ENCODE measurements at regions not wholly inside any gene's neighbourhood (a gene's known extent, or its start where the extent isn't known, plus 50 kb on each side); places are given as distances from the start of the nearest gene placed in this dataset.
"Not testable (repeated sequence)": the region's sequence is repeated elsewhere in the genome, so short reads cannot be mapped to it uniquely, and the experiment has no call there.

GRCh38 chr6:121593011-121593641 lies 157.7 kb downstream of the GJA1 start:
- no peaks in the 10 kb centered on the region for H3K9me3 Mint-ChIP-seq (ENCODE audit: unreplicated experiment)
- H3K4me3 Mint-ChIP-seq (ENCODE audit: unreplicated experiment) = no peak overlapping the region
- no peaks in the 10 kb centered on the region for H3K27me3 Mint-ChIP-seq (ENCODE audit: unreplicated experiment)
- H3K27ac Mint-ChIP-seq (ENCODE audit: unreplicated experiment) = no peak overlapping the region
- no peaks in the 10 kb centered on the region for H3K4me1 Mint-ChIP-seq (ENCODE audit: unreplicated experiment)
- H3K36me3 Mint-ChIP-seq (ENCODE audit: low read depth, unreplicated experiment) = no peaks in the 10 kb centered on the region
- TF ChIP-seq, protein P1, sequence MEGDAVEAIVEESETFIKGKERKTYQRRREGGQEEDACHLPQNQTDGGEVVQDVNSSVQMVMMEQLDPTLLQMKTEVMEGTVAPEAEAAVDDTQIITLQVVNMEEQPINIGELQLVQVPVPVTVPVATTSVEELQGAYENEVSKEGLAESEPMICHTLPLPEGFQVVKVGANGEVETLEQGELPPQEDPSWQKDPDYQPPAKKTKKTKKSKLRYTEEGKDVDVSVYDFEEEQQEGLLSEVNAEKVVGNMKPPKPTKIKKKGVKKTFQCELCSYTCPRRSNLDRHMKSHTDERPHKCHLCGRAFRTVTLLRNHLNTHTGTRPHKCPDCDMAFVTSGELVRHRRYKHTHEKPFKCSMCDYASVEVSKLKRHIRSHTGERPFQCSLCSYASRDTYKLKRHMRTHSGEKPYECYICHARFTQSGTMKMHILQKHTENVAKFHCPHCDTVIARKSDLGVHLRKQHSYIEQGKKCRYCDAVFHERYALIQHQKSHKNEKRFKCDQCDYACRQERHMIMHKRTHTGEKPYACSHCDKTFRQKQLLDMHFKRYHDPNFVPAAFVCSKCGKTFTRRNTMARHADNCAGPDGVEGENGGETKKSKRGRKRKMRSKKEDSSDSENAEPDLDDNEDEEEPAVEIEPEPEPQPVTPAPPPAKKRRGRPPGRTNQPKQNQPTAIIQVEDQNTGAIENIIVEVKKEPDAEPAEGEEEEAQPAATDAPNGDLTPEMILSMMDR (IDR thresholded peaks at IDR 0.05; ENCODE audit: unreplicated experiment) = no peak
- DNase-seq (ENCODE audit: low spot score) = no peak

GRCh38 chr6:121594053-121594452 lies 158.6 kb downstream of the GJA1 start:
- TF ChIP-seq, protein P1 (IDR thresholded peaks at IDR 0.05; ENCODE audit: unreplicated experiment) = no peak
- H3K4me3 Mint-ChIP-seq (ENCODE audit: unreplicated experiment) = no peak overlapping the region
- no peaks in the 10 kb centered on the region for H3K9me3 Mint-ChIP-seq (ENCODE audit: unreplicated experiment)

GRCh38 chr6:121595646-121596045 lies 160.2 kb downstream of the GJA1 start:
- H3K9me3 Mint-ChIP-seq (ENCODE audit: unreplicated experiment) = no peaks in the 10 kb centered on the region
- no peaks in the 10 kb centered on the region for H3K27me3 Mint-ChIP-seq (ENCODE audit: unreplicated experiment)
- TF ChIP-seq, protein P1 (IDR thresholded peaks at IDR 0.05; ENCODE audit: unreplicated experiment) = no peak
- H3K36me3 Mint-ChIP-seq (ENCODE audit: low read depth, unreplicated experiment) = no peaks in the 10 kb centered on the region
- H3K27ac Mint-ChIP-seq (ENCODE audit: unreplicated experiment) = no peak overlapping the region
- no peak overlapping the region for H3K4me3 Mint-ChIP-seq (ENCODE audit: unreplicated experiment)
- no peak for DNase-seq (ENCODE audit: low spot score)
- no peaks in the 10 kb centered on the region for H3K4me1 Mint-ChIP-seq (ENCODE audit: unreplicated experiment)

More at GRCh38 chr6:121594053-121594452, 158.6 kb downstream of the GJA1 start:
- no peak for DNase-seq (ENCODE audit: low spot score)
- Mint-ChIP-seq H3K4me1 (ENCODE audit: unreplicated experiment) (no peaks in the 10 kb centered on the region), H3K27me3 (ENCODE audit: unreplicated experiment) (no peaks in the 10 kb centered on the region), H3K27ac (ENCODE audit: unreplicated experiment) (no peak overlapping the region), H3K36me3 (ENCODE audit: low read depth, unreplicated experiment) (no peaks in the 10 kb centered on the region)

DNA sequence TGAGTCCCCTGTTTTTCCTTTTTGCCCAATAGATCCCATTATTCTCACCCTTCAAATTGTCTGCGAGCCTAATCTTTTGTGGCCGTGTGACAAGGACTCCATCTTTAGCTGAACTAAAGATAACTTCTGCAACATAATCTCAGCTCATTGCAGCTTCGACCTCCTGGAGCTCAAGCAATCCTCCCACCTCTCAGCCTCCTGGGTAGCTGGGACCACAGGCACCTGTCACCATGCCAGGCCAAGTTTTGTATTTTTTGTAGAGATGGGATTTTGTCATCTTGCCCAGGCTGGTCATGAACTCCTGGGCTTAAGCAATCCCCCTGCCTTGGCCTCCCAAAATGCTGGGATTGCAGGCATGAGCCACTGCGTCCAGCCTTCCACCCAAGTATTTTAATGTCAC lies 161.0 kb downstream of the GJA1 start:
- no peak overlapping the region for H3K4me3 Mint-ChIP-seq (ENCODE audit: unreplicated experiment)
- H3K27me3 Mint-ChIP-seq (ENCODE audit: unreplicated experiment) = no peaks in the 10 kb centered on the region
- H3K27ac Mint-ChIP-seq (ENCODE audit: unreplicated experiment) = no peak overlapping the region
- no peaks in the 10 kb centered on the region for H3K4me1 Mint-ChIP-seq (ENCODE audit: unreplicated experiment)
- no peaks in the 10 kb centered on the region for H3K9me3 Mint-ChIP-seq (ENCODE audit: unreplicated experiment)
- H3K36me3 Mint-ChIP-seq (ENCODE audit: low read depth, unreplicated experiment) = no peaks in the 10 kb centered on the region
- TF ChIP-seq, protein P1 (IDR thresholded peaks at IDR 0.05; ENCODE audit: unreplicated experiment) = no peak
- no peak for DNase-seq (ENCODE audit: low spot score)

DNA sequence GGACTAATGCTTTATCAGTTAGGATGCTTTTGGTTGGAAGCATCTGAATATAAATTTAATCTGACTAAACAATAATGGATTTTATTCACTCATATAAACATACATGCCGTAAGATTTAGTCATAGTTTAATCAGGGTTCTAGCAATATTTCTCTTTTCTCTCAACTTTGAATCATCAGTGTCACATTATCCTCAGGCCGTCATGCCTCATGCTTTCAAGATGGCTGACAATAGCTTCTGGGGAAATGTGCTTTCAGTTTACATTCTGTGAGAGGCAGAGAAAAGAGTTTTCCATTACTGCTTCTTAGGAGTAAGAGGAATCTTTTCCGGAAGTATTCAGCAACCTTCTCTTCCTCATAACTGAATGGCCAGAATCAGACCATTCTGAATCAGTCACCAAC lies 162.2 kb downstream of the GJA1 start:
- H3K27me3 Mint-ChIP-seq (ENCODE audit: unreplicated experiment) = no peaks in the 10 kb centered on the region
- no peaks in the 10 kb centered on the region for H3K4me1 Mint-ChIP-seq (ENCODE audit: unreplicated experiment)
- H3K4me3 Mint-ChIP-seq (ENCODE audit: unreplicated experiment) = no peak overlapping the region
- no peaks in the 10 kb centered on the region for H3K36me3 Mint-ChIP-seq (ENCODE audit: low read depth, unreplicated experiment)
- TF ChIP-seq, protein P1 (IDR thresholded peaks at IDR 0.05; ENCODE audit: unreplicated experiment) = no peak
- no peak for DNase-seq (ENCODE audit: low spot score)
- H3K9me3 Mint-ChIP-seq (ENCODE audit: unreplicated experiment) = no peaks in the 10 kb centered on the region
- no peak overlapping the region for H3K27ac Mint-ChIP-seq (ENCODE audit: unreplicated experiment)

- H3K27ac Mint-ChIP-seq (ENCODE audit: unreplicated experiment) = not testable (repeated sequence)
Observed at GRCh38 chr6:121599331-121599730, 163.9 kb downstream of the GJA1 start.

More at GRCh38 chr6:121599331-121599730, 163.9 kb downstream of the GJA1 start:
- not testable (repeated sequence) for H3K4me3 Mint-ChIP-seq (ENCODE audit: unreplicated experiment); H3K36me3 Mint-ChIP-seq (ENCODE audit: low read depth, unreplicated experiment); H3K4me1 Mint-ChIP-seq (ENCODE audit: unreplicated experiment); DNase-seq (ENCODE audit: low spot score); H3K27me3 Mint-ChIP-seq (ENCODE audit: unreplicated experiment); H3K9me3 Mint-ChIP-seq (ENCODE audit: unreplicated experiment)
